Testis (tissue), 2 donors: ENCODE measurements at regions not wholly inside any gene's neighbourhood (a gene's known extent, or its start where the extent isn't known, plus 50 kb on each side); places are given as distances from the start of the nearest gene placed in this dataset.

Source experiments
- DNase-seq: peaks from one replicate; pipeline ENCODE4 v3.0.0-alpha.2; 2019
- H3K27ac ChIP-seq, 2 donors: fragments of 200-600 bp; sonication (generic); one replicate each; pipeline ENCODE4 v1.5.1; 2019
- H3K27me3 ChIP-seq: fragments of 200-600 bp; sonication (generic); one replicate; pipeline ENCODE4 v1.5.1; 2019
- H3K36me3 ChIP-seq: fragments of 200-600 bp; sonication (generic); one replicate; pipeline ENCODE4 v1.5.1; 2017; ENCODE audit warnings: low read depth; ENCODE audit errors: missing control alignments
- H3K4me1 ChIP-seq: fragments of 200-600 bp; sonication (generic); one replicate; pipeline ENCODE4 v1.5.1; 2019
- H3K4me3 ChIP-seq, 2 donors: fragments of 200-600 bp; sonication (generic); one replicate each; pipeline ENCODE4 v1.5.1; 2017 to 2019
- H3K9me3 ChIP-seq: fragments of 200-600 bp; sonication (generic); one replicate; pipeline ENCODE4 v1.5.1; 2017
- POLR2A ChIP-seq: fragments of 450-650 bp; IDR thresholded peaks from one replicate; pipeline ENCODE4 v1.6.1; 2017; ENCODE audit warnings: antibody characterized with exemption, mild to moderate bottlenecking, moderate library complexity
- WGBS, 2 donors: methylation state at CpG; one replicate each; pipeline ENCODE4 v1.1.5; 2018; 5-methylcytosine and 5-hydroxymethylcytosine counted together
- intact Hi-C: fragments of 100-400 bp; cut with DNase I; formaldehyde crosslinking; loops from one replicate; pipeline ENCODE4 v1.15.1; 2023; ENCODE audit warnings: low total_unique reads
- TF ChIP-seq, protein P1 (sequence below), 3 experiments: fragments of 450-650 bp in 2 of 3; fragments of 200-600 bp in 1 of 3; sonication (generic) in 1 of 3; IDR thresholded peaks; one replicate each; pipeline ENCODE4 v1.5.1; 2016 to 2019; ENCODE audit warnings: antibody characterized with exemption in 3 of 3, mild to moderate bottlenecking in 2 of 3, moderate library complexity in 1 of 3

DNA sequence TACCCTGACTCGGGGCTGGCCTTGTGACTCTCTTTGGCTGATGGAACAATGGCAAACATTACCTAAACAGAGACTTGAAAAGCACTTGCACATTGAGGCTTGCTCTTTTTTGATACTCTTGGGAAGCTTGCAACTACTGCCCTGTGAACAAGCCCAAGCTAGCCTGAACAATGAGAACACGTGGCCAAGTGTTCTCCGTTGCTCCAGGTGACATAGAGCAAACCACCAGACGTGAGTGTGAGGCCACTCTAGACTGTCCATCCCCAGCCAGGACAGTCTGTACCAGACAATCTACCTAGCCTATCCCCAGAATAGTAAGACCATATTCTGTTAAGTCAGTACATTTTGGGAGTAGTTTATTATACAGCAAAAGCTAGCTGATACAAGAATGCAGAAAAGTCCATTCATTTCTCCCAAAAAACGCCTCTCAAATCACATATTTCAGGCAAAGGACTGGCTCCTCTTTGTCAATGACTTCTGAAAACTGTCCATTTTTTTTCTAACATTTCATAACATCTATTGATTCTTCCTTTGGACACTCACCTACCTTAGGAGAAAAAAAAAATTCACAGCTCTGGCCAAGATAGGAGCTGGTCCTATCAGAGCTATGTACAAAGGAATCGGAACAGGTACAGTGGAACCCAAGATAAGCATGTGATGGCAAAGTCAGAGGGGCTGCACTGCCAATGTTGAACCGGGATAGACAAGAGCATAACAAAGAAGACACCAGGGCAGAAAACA, 142.1 kb upstream of the PKDCC start:
- Histone ChIP-seq H3K36me3 (no peaks in the 10 kb centered on the region), H3K4me1 (peaks cover 5% of the 10 kb centered on the region), H3K27me3 (no peaks in the 10 kb centered on the region), H3K9me3 (no peaks in the 10 kb centered on the region), H3K4me3 (no peak overlapping the region), H3K27ac (no peak overlapping the region)
- DNase-seq: no peak
- TF ChIP-seq, protein P1, sequence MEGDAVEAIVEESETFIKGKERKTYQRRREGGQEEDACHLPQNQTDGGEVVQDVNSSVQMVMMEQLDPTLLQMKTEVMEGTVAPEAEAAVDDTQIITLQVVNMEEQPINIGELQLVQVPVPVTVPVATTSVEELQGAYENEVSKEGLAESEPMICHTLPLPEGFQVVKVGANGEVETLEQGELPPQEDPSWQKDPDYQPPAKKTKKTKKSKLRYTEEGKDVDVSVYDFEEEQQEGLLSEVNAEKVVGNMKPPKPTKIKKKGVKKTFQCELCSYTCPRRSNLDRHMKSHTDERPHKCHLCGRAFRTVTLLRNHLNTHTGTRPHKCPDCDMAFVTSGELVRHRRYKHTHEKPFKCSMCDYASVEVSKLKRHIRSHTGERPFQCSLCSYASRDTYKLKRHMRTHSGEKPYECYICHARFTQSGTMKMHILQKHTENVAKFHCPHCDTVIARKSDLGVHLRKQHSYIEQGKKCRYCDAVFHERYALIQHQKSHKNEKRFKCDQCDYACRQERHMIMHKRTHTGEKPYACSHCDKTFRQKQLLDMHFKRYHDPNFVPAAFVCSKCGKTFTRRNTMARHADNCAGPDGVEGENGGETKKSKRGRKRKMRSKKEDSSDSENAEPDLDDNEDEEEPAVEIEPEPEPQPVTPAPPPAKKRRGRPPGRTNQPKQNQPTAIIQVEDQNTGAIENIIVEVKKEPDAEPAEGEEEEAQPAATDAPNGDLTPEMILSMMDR (IDR thresholded peaks at IDR 0.05): no peak
- no peak for TF ChIP-seq POLR2A
- WGBS, 2 donors: 67 to 75% methylated on average over 7 of the region's 7 CpGs
- intact Hi-C loops: no loop called here

DNA sequence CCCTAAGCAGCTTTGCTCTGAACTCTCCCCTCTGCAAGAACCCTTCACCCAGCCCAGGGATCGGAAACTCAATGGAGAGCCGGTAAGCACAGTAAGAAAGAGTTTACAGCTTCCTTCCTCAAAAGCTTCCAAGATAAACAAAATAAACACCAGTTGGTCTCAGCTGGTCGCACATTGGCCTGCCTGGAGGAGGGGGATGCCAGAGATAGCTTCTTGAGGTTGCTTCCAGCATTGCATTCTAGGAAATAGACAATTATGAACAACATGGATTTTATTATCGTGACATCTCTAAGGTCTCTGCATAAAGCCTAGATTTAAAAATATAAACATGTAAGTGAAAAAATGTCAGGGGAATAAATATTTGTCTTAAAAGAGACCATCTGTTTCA, 141.5 kb upstream of the PKDCC start:
- WGBS, 2 donors: 50 to 55% methylated on average over 4 of the region's 4 CpGs
- no peaks in the 10 kb centered on the region for H3K27me3 ChIP-seq
- no peaks in the 10 kb centered on the region for H3K36me3 ChIP-seq
- TF ChIP-seq, protein P1 (IDR thresholded peaks at IDR 0.05): no peak
- no peak for TF ChIP-seq POLR2A
- intact Hi-C loops: no loop called here
- H3K4me1 ChIP-seq: peaks cover 5% of the 10 kb centered on the region
- no peaks in the 10 kb centered on the region for H3K9me3 ChIP-seq
- H3K27ac ChIP-seq: no peak overlapping the region
- no peak for DNase-seq
- no peak overlapping the region for H3K4me3 ChIP-seq

DNA sequence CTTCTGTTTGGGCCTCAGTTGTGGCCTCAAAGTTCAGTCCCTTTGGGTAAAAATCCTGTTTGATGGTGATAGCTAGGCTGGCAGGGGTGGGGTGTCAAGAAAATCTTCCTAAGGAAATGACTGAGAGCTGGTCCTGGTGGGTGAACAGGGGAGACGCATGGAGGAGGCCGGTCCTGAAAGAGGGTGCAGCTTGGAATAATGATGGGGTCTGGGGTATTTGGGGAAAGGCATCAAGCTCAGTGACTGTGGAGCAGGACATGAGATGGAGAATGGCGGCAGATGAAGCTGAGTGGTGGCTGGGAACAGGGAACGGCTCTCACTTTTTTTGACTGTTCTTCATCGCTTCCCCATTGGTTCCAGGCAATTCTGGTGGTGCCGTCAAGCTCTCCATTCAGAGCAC, 140.7 kb upstream of the PKDCC start:
- DNase-seq: no peak
- no peak for TF ChIP-seq POLR2A
- H3K9me3 ChIP-seq: no peaks in the 10 kb centered on the region
- H3K4me3 ChIP-seq: no peak overlapping the region
- H3K27me3 ChIP-seq: no peaks in the 10 kb centered on the region
- H3K27ac ChIP-seq: no peak overlapping the region
- intact Hi-C loops: no loop called here
- no peaks in the 10 kb centered on the region for H3K36me3 ChIP-seq
- H3K4me1 ChIP-seq: peaks cover 5% of the 10 kb centered on the region
- 97 to 98% methylated on average over 6 of the region's 6 CpGs for WGBS, 2 donors

DNA sequence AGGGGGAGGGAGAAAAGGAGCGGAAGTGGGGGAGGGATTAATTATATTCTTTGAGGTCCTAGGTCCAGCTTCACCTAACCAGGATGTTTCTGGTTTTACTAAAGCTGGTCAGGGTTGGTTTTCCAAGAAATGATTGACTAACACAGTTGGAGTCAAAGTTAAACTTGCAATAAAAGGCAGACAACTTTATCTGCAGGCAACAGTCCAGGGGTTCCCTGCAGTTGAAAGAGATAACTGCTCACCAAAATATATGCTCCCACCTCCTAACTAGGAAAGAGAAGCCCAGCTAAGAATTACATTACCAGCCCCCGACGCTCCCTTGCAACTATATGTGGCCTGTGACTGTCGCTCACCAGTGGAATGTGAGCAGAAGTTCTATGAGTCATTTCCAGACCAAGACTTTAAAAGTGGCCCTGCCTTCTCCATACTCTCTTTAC, 140.0 kb upstream of the PKDCC start:
- 87 to 89% methylated on average over 4 of the region's 4 CpGs for WGBS, 2 donors
- H3K27ac ChIP-seq: no peak overlapping the region

DNA sequence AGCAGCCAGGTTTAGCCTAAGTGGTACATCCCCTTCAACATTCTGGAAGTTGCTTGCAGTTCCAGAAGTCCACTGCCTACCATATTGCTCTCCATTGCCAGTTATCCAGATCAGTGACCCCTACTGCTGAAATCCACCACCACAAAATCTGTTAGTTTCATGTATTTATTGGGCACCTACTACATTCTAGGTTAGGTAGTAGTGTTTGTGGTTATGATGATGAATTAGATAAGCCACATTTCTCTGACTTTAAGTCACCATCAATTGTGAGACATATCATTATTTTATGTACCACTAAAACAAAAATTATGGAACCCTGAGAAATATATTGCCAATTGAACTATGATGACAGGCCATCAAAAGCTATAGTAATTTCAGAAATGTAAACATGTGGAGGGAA, 139.5 kb upstream of the PKDCC start:
- peaks cover 5% of the 10 kb centered on the region for H3K4me1 ChIP-seq
- no peaks in the 10 kb centered on the region for H3K9me3 ChIP-seq
- H3K27me3 ChIP-seq: no peaks in the 10 kb centered on the region
- no peak overlapping the region for H3K4me3 ChIP-seq
- DNase-seq: no peak
- intact Hi-C loops: no loop called here
- no peak overlapping the region for H3K27ac ChIP-seq
- TF ChIP-seq, protein P1 (IDR thresholded peaks at IDR 0.05): no peak
- TF ChIP-seq POLR2A: no peak
- H3K36me3 ChIP-seq: no peaks in the 10 kb centered on the region

More for the DNA sequence above, 140.0 kb upstream of the PKDCC start:
- Histone ChIP-seq H3K4me3 (no peak overlapping the region), H3K9me3 (no peaks in the 10 kb centered on the region), H3K4me1 (peaks cover 5% of the 10 kb centered on the region), H3K27me3 (no peaks in the 10 kb centered on the region), H3K36me3 (no peaks in the 10 kb centered on the region)
- no peak for DNase-seq
- TF ChIP-seq, protein P1 (IDR thresholded peaks at IDR 0.05): no peak
- no peak for TF ChIP-seq POLR2A
- intact Hi-C loops: no loop called here
